IMR-90 (cell line): ENCODE measurements at regions not wholly inside any gene's neighbourhood (a gene's known extent, or its start where the extent isn't known, plus 50 kb on each side); places are given as distances from the start of the nearest gene placed in this dataset.

ENCODE experiments used
- ATAC-seq: fragments of 200-7000 bp; cut with Tn5 transposase; 2 replicates; pipeline ENCODE4 v1.9.1; 2020; ENCODE audit warnings: low read depth, mild to moderate bottlenecking, moderate library complexity
- BruUV-seq: library from RNA; stranded (reverse); fragments of 400-500 nt; replicated peaks from 2 replicates; lab custom pipeline; 2021; lab: Mats Ljungman, UMichigan
- CTCF ChIA-PET: fragments of 300-600 bp; formaldehyde crosslinking; extraction: SDS; loops from one replicate; lab custom pipeline; 2021; ENCODE audit warnings: antibody characterized with exemption; lab: Yijun Ruan, JAX
- POLR2A ChIA-PET: fragments of 300-600 bp; sonication (Branson Sonifier 250); formaldehyde crosslinking; loops from one replicate; lab custom pipeline; 2022; ENCODE audit warnings: antibody characterized with exemption; ENCODE audit not compliant: unreplicated experiment; lab: Charles Lee
- DNase-seq: peaks from one replicate; pipeline ENCODE4 v3.0.0; 2013
- H2AFZ ChIP-seq: replicated peaks from 2 replicates; pipeline ENCODE3; 2013; ENCODE audit warnings: low read length, mild to moderate bottlenecking; ENCODE audit not compliant: poor library complexity
- H2AK5ac ChIP-seq: 2 replicates; pipeline ENCODE4 v1.6.1; 2013; ENCODE audit warnings: low read depth, low read length, inconsistent platforms
- H2AK9ac ChIP-seq: replicated peaks from 2 replicates; pipeline ENCODE3; 2013; ENCODE audit warnings: mild to moderate bottlenecking, low read depth, low read length, moderate library complexity; ENCODE audit not compliant: poor library complexity
- H2BK120ac ChIP-seq: 2 replicates; pipeline ENCODE4 v1.6.1; 2013; ENCODE audit warnings: low read depth, low read length, inconsistent platforms
- H2BK15ac ChIP-seq: 3 replicates; pipeline ENCODE4 v1.6.1; 2013; ENCODE audit warnings: low read depth, low read length, inconsistent platforms
- H2BK20ac ChIP-seq: 2 replicates; pipeline ENCODE4 v1.6.1; 2013; ENCODE audit warnings: low read depth, mild to moderate bottlenecking, inconsistent platforms, low read length, moderate library complexity
- H2BK5ac ChIP-seq: 2 replicates; pipeline ENCODE4 v1.6.1; 2013; ENCODE audit warnings: mild to moderate bottlenecking, low read depth, low read length, inconsistent platforms; ENCODE audit not compliant: poor library complexity, severe bottlenecking
- H3K14ac ChIP-seq: replicated peaks from 2 replicates; pipeline ENCODE4 v1.6.1; 2013; ENCODE audit warnings: low read depth, low read length, inconsistent platforms
- H3K18ac ChIP-seq: 2 replicates; pipeline ENCODE4 v1.6.1; 2013; ENCODE audit warnings: low read depth, low read length, control low read depth
- H3K23ac ChIP-seq: 2 replicates; pipeline ENCODE4 v1.6.1; 2013; ENCODE audit warnings: low read depth, low read length, inconsistent platforms
- H3K27ac ChIP-seq: 2 replicates; pipeline ENCODE4 v1.5.1; 2013; ENCODE audit warnings: mild to moderate bottlenecking, control low read depth, low read length; ENCODE audit not compliant: insufficient read depth
- H3K27me3 ChIP-seq: 2 replicates; pipeline ENCODE4 v1.6.1; 2013; ENCODE audit warnings: low read length; ENCODE audit not compliant: control insufficient read depth, insufficient read depth
- H3K36me3 ChIP-seq: 2 replicates; pipeline ENCODE4 v1.6.1; 2013; ENCODE audit warnings: low read length, mixed read lengths; ENCODE audit not compliant: control insufficient read depth, insufficient read depth
- H3K4ac ChIP-seq: 2 replicates; pipeline ENCODE4 v1.6.1; 2013; ENCODE audit warnings: low read depth, low read length, inconsistent platforms
- H3K4me1 ChIP-seq: 2 replicates; pipeline ENCODE4 v1.6.1; 2013; ENCODE audit warnings: low read length, mixed read lengths; ENCODE audit not compliant: control insufficient read depth, insufficient read depth
- H3K4me2 ChIP-seq: 2 replicates; pipeline ENCODE4 v1.6.1; 2013; ENCODE audit warnings: low read depth, mild to moderate bottlenecking, control low read depth, low read length, moderate library complexity
- H3K4me3 ChIP-seq: 2 replicates; pipeline ENCODE4 v1.5.1; 2013; ENCODE audit warnings: low read depth, mild to moderate bottlenecking, control low read depth, low read length, moderate library complexity; ENCODE audit not compliant: insufficient read depth
- H3K56ac ChIP-seq: 2 replicates; pipeline ENCODE4 v1.6.1; 2013; ENCODE audit warnings: low read length, inconsistent platforms; ENCODE audit not compliant: insufficient read depth; ENCODE audit errors: extremely low read depth
- H3K79me1 ChIP-seq, 2 experiments: 2 replicates each; pipeline ENCODE4 v1.6.1; 2013; ENCODE audit warnings: low read length in 2 of 2, inconsistent platforms in 1 of 2, low read depth in 1 of 2
- H3K9ac ChIP-seq: 2 replicates; pipeline ENCODE4 v1.6.1; 2013; ENCODE audit warnings: low read depth, low read length, control low read depth
- H3K9me1 ChIP-seq: 2 replicates; pipeline ENCODE4 v1.6.1; 2013; ENCODE audit warnings: low read length, inconsistent platforms; ENCODE audit not compliant: insufficient read depth
- H3K9me3 ChIP-seq: 2 replicates; pipeline ENCODE4 v1.6.1; 2013; ENCODE audit warnings: low read length; ENCODE audit not compliant: control insufficient read depth, insufficient read depth
- H4K20me1 ChIP-seq: 2 replicates; pipeline ENCODE4 v1.6.1; 2013; ENCODE audit warnings: low read length, inconsistent platforms; ENCODE audit not compliant: insufficient read depth
- H4K5ac ChIP-seq: 2 replicates; pipeline ENCODE4 v1.6.1; 2013; ENCODE audit warnings: mild to moderate bottlenecking, low read depth, low read length, control low read depth
- H4K8ac ChIP-seq, 2 experiments: 2 replicates each; pipeline ENCODE4 v1.6.1; 2013; ENCODE audit warnings: low read depth in 2 of 2, low read length in 2 of 2, control low read depth in 1 of 2, inconsistent platforms in 1 of 2
- H4K91ac ChIP-seq: 2 replicates; pipeline ENCODE4 v1.6.1; 2013; ENCODE audit warnings: low read depth, low read length, inconsistent platforms; ENCODE audit not compliant: insufficient read depth
- BHLHE40 ChIP-seq: fragments of 150-350 bp; IDR thresholded peaks from 2 replicates; pipeline ENCODE4 v1.6.1; 2016; ENCODE audit warnings: mild to moderate bottlenecking, low read depth, low read length
- CEBPB ChIP-seq: IDR thresholded peaks from 2 replicates; pipeline ENCODE4 v1.6.1; 2012; ENCODE audit warnings: low read depth, low read length, improper control_type of control experiment
- CHD1 ChIP-seq: IDR thresholded peaks from 2 replicates; pipeline ENCODE4 v1.6.1; 2012; ENCODE audit warnings: low read depth, low read length, improper control_type of control experiment
- CTCF ChIP-seq: conservative IDR thresholded peaks from 2 replicates; pipeline ENCODE4 v1.5.1; 2012; ENCODE audit warnings: mild to moderate bottlenecking, low read depth, low read length, improper control_type of control experiment
- ELK1 ChIP-seq: fragments of 150-350 bp; IDR thresholded peaks from 2 replicates; pipeline ENCODE4 v1.6.1; 2016; ENCODE audit warnings: low read depth, mild to moderate bottlenecking, low read length, moderate library complexity, borderline replicate concordance
- FOS ChIP-seq: fragments of 150-350 bp; IDR thresholded peaks from 2 replicates; pipeline ENCODE4 v1.6.1; 2016; ENCODE audit warnings: low read depth, low read length
- MAFK ChIP-seq: IDR thresholded peaks from 2 replicates; pipeline ENCODE4 v1.6.1; 2012; ENCODE audit warnings: low read depth, low read length, improper control_type of control experiment
- MAZ ChIP-seq: IDR thresholded peaks from 2 replicates; pipeline ENCODE4 v1.6.1; 2012; ENCODE audit warnings: low read depth, mild to moderate bottlenecking, low read length, improper control_type of control experiment, moderate library complexity, borderline replicate concordance
- MXI1 ChIP-seq: IDR thresholded peaks from 2 replicates; pipeline ENCODE4 v1.6.1; 2012; ENCODE audit warnings: low read depth, mild to moderate bottlenecking, low read length, moderate library complexity, borderline replicate concordance
- NFE2L2 ChIP-seq: fragments of 150-350 bp; IDR thresholded peaks from 2 replicates; pipeline ENCODE4 v1.6.1; 2016; ENCODE audit warnings: low read depth, mild to moderate bottlenecking, low read length
- POLR2A ChIP-seq: IDR thresholded peaks from 2 replicates; pipeline ENCODE4 v1.6.1; 2012; ENCODE audit warnings: mild to moderate bottlenecking, low read depth, low read length
- RAD21 ChIP-seq: IDR thresholded peaks from 2 replicates; pipeline ENCODE4 v1.6.1; 2012; ENCODE audit warnings: low read length, improper control_type of control experiment
- RCOR1 ChIP-seq: IDR thresholded peaks from 2 replicates; pipeline ENCODE4 v1.6.1; 2012; ENCODE audit warnings: mild to moderate bottlenecking, low read length, improper control_type of control experiment; ENCODE audit not compliant: insufficient replicate concordance
- RFX5 ChIP-seq: IDR thresholded peaks from 2 replicates; pipeline ENCODE4 v1.8.0; 2012; ENCODE audit warnings: low read depth, mild to moderate bottlenecking, low read length, moderate library complexity
- SMC3 ChIP-seq: fragments of 150-350 bp; IDR thresholded peaks from 2 replicates; pipeline ENCODE4 v1.6.1; 2016; ENCODE audit warnings: low read depth, mild to moderate bottlenecking, antibody characterized with exemption, low read length, moderate library complexity
- USF2 ChIP-seq: fragments of 150-350 bp; IDR thresholded peaks from 2 replicates; pipeline ENCODE4 v1.6.1; 2017; ENCODE audit warnings: mild to moderate bottlenecking, antibody characterized with exemption, low read length, low read depth
- WGBS, 2 experiments: methylation state at CpG; one replicate each; pipeline versions ENCODE4 v1.1.5 to v1.1.7; 2013; ENCODE audit warnings: missing lambda C conversion rate in 2 of 2; ENCODE audit not compliant: insufficient read length in 1 of 2; ENCODE audit errors: extremely low coverage in 2 of 2; 5-methylcytosine and 5-hydroxymethylcytosine counted together
- dilution Hi-C: fragments of 300-500 bp; cut with HindIII; formaldehyde crosslinking; loops from one replicate; pipeline ENCODE4 v1.14.3; 2018; ENCODE audit warnings: low sequenced_read_pairs; ENCODE audit not compliant: unreplicated experiment
- in situ Hi-C: fragments of 300-500 bp; cut with MboI; formaldehyde crosslinking; loops from 3 replicates; pipeline ENCODE4 v1.14.3; 2019; ENCODE audit warnings: low sequenced_read_pairs, inconsistent platforms, mixed read lengths
- intact Hi-C: fragments of 100-400 bp; cut with micrococcal nuclease; formaldehyde crosslinking; loops from 2 replicates; pipeline ENCODE4 v1.10.0; 2022

GRCh38 chr14:48526307-48526706 lies 850.9 kb upstream of the MDGA2 start:
- TF ChIP-seq FOS (no peak), BHLHE40 (no peak), MXI1 (no peak), RAD21 (no peak), CTCF (no peak), POLR2A (no peak), RFX5 (no peak), MAFK (no peak), RCOR1 (no peak), SMC3 (no peak), NFE2L2 (no peak), CHD1 (no peak), USF2 (no peak), CEBPB (no peak), MAZ (no peak), ELK1 (no peak)
- Histone ChIP-seq H2BK15ac (no peak overlapping the region), H2AK5ac (no peak overlapping the region), H3K9ac (no peak overlapping the region), H3K56ac (no peak overlapping the region), H2BK5ac (no peak overlapping the region), H2AK9ac (no peak overlapping the region), H3K18ac (no peak overlapping the region), H3K9me3 (no peaks in the 10 kb centered on the region), H4K20me1 (no peaks in the 10 kb centered on the region), H3K27ac (no peak overlapping the region), H4K5ac (no peak overlapping the region), H4K8ac (no peak overlapping the region), H3K4me1 (no peaks in the 10 kb centered on the region), H3K4ac (no peak overlapping the region), H3K36me3 (no peaks in the 10 kb centered on the region), H2BK20ac (no peak overlapping the region), H2BK120ac (no peak overlapping the region), H3K14ac (no peak overlapping the region), H3K23ac (no peak overlapping the region), H3K27me3 (no peaks in the 10 kb centered on the region), H3K9me1 (no peaks in the 10 kb centered on the region), H2AFZ (no peak overlapping the region), H3K4me2 (no peak overlapping the region), H4K91ac (no peak overlapping the region), H3K4me3 (no peak overlapping the region), H3K79me1 (no peaks in the 10 kb centered on the region)
- dilution Hi-C loops, result no loop called here
- WGBS, 2 experiments, result 80% methylated on average over 3 of the region's 7 CpGs; no CpG with 5 or more reads in 1 of the 2 experiments
- intact Hi-C loops, result no loop called here
- ATAC-seq (no peak), DNase-seq (no peak)
- no TSS peak for BruUV-seq
- in situ Hi-C loops, result no loop called here
- ChIA-PET CTCF (no interaction called here), POLR2A (no interaction called here)
